HAP-1 (cell line): ENCODE measurements at regions not wholly inside any gene's neighbourhood (a gene's known extent, or its start where the extent isn't known, plus 50 kb on each side); places are given as distances from the start of the nearest gene placed in this dataset.
"Not testable (repeated sequence)": the region's sequence is repeated elsewhere in the genome, so short reads cannot be mapped to it uniquely, and the experiment has no call there.

Experiments used
- DNase-seq, 2 experiments: peaks; one replicate each; pipeline ENCODE4 v3.0.0-alpha.2; 2016 to 2020; ENCODE audit warnings: low spot score in 2 of 2
- H3K27me3 ChIP-seq: fragments of 250-450 bp; sonication (Bioruptor Pico); 2 replicates; pipeline ENCODE4 v1.5.1; 2020; ENCODE audit warnings: low read depth, mild to moderate bottlenecking, moderate library complexity
- H3K36me3 ChIP-seq: fragments of 250-450 bp; sonication (Bioruptor Pico); replicated peaks from 2 replicates; pipeline ENCODE4 v1.5.1; 2020; ENCODE audit warnings: mild to moderate bottlenecking
- H3K4me1 ChIP-seq: fragments of 250-450 bp; sonication (Bioruptor Pico); 2 replicates; pipeline ENCODE4 v1.5.1; 2020; ENCODE audit warnings: mild to moderate bottlenecking
- H3K4me3 ChIP-seq: fragments of 250-450 bp; sonication (Bioruptor Pico); 2 replicates; pipeline ENCODE4 v1.5.1; 2020; ENCODE audit warnings: mild to moderate bottlenecking, moderate library complexity
- H3K9me3 ChIP-seq: fragments of 250-450 bp; sonication (Bioruptor Pico); 2 replicates; pipeline ENCODE4 v1.5.1; 2020; ENCODE audit warnings: mild to moderate bottlenecking, moderate library complexity
- in situ Hi-C: fragments of 300-500 bp; cut with MboI; formaldehyde crosslinking; loops from 3 replicates; pipeline ENCODE4 v1.14.3; 2020; ENCODE audit warnings: low sequenced_read_pairs, inconsistent platforms, mixed read lengths

GRCh38 chr11:34001557-34002064 lies 49.9 kb upstream of the CAPRIN1 start:
- H3K4me1 ChIP-seq = peaks cover 12% of the 10 kb centered on the region
- H3K27me3 ChIP-seq = peaks cover 2% of the 10 kb centered on the region; the same call in 1 of the 2 replicates

GRCh38 chr11:33999393-33999792 lies 52.1 kb upstream of the CAPRIN1 start:
- Histone ChIP-seq H3K27me3 (no peaks in the 10 kb centered on the region), H3K36me3 (no peaks in the 10 kb centered on the region), H3K9me3 (no peaks in the 10 kb centered on the region), H3K4me1 (peaks cover 12% of the 10 kb centered on the region), H3K4me3 (no peak overlapping the region)
- in situ Hi-C loops = loop anchor here (10.0 kb wide), 1 partner anchor 65 kb away; no protein-coding TSS in a partner anchor
- peak in 1 of 2 experiments; percentile 19 for DNase-seq

More at GRCh38 chr11:34001557-34002064, 49.9 kb upstream of the CAPRIN1 start:
- no peaks in the 10 kb centered on the region for H3K36me3 ChIP-seq
- in situ Hi-C loops = no loop called here
- no peak for DNase-seq
- no peak overlapping the region for H3K4me3 ChIP-seq
- H3K9me3 ChIP-seq = no peaks in the 10 kb centered on the region

DNA sequence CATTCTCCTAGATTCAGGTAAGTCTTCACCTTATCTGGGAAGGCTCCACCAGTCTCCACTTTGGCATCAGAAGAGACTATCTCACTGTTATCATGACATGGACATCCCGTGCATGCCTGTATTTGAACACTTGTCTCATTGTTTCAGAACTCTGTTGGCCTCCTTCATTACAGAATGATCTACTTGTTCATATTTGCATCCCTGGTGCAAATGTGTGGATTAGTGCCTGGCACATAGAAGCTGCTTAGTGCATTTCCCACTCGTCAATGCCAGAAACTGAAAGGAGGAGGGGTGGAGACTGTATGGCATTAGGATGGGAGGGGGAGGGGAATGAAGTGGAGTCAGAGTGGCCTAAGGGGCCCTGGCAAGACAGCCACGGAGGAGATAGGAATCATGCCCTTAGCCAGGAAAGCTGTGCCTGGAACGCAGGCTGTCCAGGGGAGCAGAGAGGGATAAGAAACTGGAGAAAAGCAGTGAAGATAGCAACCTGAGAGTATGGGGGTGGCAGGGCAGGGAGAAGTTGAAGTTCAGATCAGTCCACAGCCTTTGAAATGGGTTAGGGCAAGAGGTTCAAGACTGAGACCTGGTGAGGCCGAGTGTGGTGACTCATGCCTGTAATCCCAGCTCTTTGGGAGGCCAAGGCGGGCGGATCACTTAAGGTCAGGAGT lies 53.8 kb upstream of the CAPRIN1 start:
- H3K9me3 ChIP-seq = no peaks in the 10 kb centered on the region
- peaks cover 12% of the 10 kb centered on the region for H3K4me1 ChIP-seq
- in situ Hi-C loops = loop anchor here (10.0 kb wide), 1 partner anchor 63 kb away; no protein-coding TSS in a partner anchor
- H3K4me3 ChIP-seq = no peak overlapping the region
- DNase-seq = no peak
- H3K27me3 ChIP-seq = no peaks in the 10 kb centered on the region
- H3K36me3 ChIP-seq = no peaks in the 10 kb centered on the region

- no peaks in the 10 kb centered on the region for H3K36me3 ChIP-seq
- no peak overlapping the region for H3K4me3 ChIP-seq
- in situ Hi-C loops = loop anchor here (10.0 kb wide), 1 partner anchor 62 kb away; no protein-coding TSS in a partner anchor
- no peaks in the 10 kb centered on the region for H3K27me3 ChIP-seq
- peak; percentile 77 to 85 for DNase-seq
- no peaks in the 10 kb centered on the region for H3K9me3 ChIP-seq
- H3K4me1 ChIP-seq = peaks cover 12% of the 10 kb centered on the region
Measured at GRCh38 chr11:33996498-33997454, 54.8 kb upstream of the CAPRIN1 start.

DNA sequence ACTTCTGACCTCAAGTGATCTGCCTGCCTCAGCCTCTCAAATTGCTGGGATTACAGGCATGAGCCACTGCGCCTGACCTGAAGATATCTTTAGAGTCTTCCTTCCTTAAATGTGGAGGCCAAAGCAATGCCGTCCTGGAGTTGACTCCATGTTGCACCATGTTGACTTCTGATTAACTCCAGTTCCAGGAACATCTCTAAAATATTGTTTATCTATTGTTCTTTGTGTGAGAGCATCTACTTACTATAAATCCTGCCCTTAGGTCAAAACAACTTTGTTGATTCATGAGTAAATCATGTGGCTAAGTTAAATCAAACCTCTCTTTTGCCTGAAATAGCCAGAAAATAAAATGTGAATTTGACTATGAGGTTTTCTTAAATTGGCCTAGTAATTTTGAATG lies 56.6 kb upstream of the CAPRIN1 start:
- H3K36me3 ChIP-seq = no peaks in the 10 kb centered on the region
- no peak for DNase-seq
- no peak overlapping the region for H3K4me3 ChIP-seq
- H3K9me3 ChIP-seq = no peaks in the 10 kb centered on the region
- in situ Hi-C loops = loop anchor here (10.0 kb wide), 1 partner anchor 60 kb away; no protein-coding TSS in a partner anchor
- no peaks in the 10 kb centered on the region for H3K27me3 ChIP-seq
- peaks cover 11% of the 10 kb centered on the region for H3K4me1 ChIP-seq

GRCh38 chr11:33991136-33991535 lies 60.4 kb upstream of the CAPRIN1 start:
- not testable (repeated sequence) for H3K27me3 ChIP-seq, H3K9me3 ChIP-seq, H3K4me1 ChIP-seq, DNase-seq, H3K36me3 ChIP-seq, H3K4me3 ChIP-seq
- in situ Hi-C loops = loop anchor here (10.0 kb wide), 1 partner anchor 56 kb away; no protein-coding TSS in a partner anchor

GRCh38 chr11:33990131-33990530 lies 61.4 kb upstream of the CAPRIN1 start:
- not testable (repeated sequence) for H3K27me3 ChIP-seq, H3K4me3 ChIP-seq, H3K36me3 ChIP-seq, DNase-seq, H3K4me1 ChIP-seq, H3K9me3 ChIP-seq
- in situ Hi-C loops = loop anchor here (10.0 kb wide), 1 partner anchor 55 kb away; no protein-coding TSS in a partner anchor

DNA sequence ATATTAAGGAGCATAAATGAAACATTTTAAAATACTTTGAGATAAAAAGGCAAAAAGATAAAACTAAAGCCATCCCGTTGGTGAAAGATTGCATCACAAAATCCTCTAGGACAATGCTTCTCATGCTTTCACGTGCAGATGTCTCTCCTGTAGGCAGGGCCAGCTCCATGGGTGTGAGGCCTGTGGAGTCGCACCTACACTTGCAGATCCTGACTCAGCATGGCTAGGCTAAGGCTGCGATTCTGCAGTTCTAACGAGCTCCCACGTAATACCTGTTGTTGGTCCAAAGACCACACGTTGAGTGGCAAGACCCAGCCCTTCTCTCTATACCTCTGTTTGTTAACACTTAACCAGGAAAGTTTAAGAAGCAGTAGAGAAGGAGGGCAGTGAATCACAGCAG lies 62.1 kb upstream of the CAPRIN1 start:
- H3K36me3 ChIP-seq = no peaks in the 10 kb centered on the region
- H3K9me3 ChIP-seq = no peaks in the 10 kb centered on the region
- no peak overlapping the region for H3K4me3 ChIP-seq
- no peaks in the 10 kb centered on the region for H3K4me1 ChIP-seq
- in situ Hi-C loops = loop anchor here (10.0 kb wide), 1 partner anchor 135 kb away; no protein-coding TSS in a partner anchor
- no peak for DNase-seq
- H3K27me3 ChIP-seq = no peaks in the 10 kb centered on the region

DNA sequence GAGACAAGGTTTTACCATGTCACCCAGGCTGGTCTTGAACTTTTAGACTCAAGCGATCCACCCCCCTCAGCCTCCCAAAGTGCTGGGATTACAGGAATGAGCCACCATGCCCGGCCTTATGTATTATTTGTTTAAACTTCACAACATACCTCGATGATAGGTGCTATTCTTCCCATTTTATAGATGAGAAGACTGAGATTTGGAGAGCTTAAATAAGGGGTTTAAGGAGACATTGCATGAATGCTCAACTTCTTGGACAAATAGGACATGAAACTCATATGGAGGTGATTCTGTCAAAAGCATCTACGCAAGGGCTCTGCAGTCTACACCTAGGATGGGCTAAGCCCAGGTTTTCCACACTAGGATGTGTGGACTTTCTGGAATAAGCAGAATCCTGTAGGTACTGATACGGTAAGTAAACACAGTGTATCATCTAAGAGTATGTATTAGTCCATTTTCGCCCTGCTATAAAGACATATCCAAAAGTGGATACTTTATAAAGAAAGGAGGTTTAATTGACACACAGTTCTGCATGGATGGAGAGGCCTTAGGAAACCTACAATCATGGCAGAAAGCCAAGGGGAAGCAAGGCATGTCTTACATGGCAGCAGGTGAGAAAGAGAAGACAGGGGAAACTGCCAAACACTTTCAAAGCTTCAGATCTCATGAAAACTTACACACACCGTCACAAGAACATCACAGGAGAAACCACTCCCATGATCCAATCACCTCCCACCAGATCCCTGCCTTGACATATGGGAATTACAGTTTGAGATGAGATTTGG lies 62.8 kb upstream of the CAPRIN1 start:
- in situ Hi-C loops = loop anchor here (10.0 kb wide), 1 partner anchor 134 kb away; no protein-coding TSS in a partner anchor

GRCh38 chr11:33987975-33988580 lies 63.5 kb upstream of the CAPRIN1 start:
- no peaks in the 10 kb centered on the region for H3K36me3 ChIP-seq
- H3K9me3 ChIP-seq = no peaks in the 10 kb centered on the region
- DNase-seq = peak; percentile 74 to 88
- H3K4me3 ChIP-seq = no peak overlapping the region
- H3K4me1 ChIP-seq = no peaks in the 10 kb centered on the region
- in situ Hi-C loops = loop anchor here (10.0 kb wide), 1 partner anchor 133 kb away; no protein-coding TSS in a partner anchor
- no peaks in the 10 kb centered on the region for H3K27me3 ChIP-seq

More for the DNA sequence above, 62.8 kb upstream of the CAPRIN1 start:
- no peak for DNase-seq
- Histone ChIP-seq H3K4me1 (no peaks in the 10 kb centered on the region), H3K9me3 (no peaks in the 10 kb centered on the region), H3K36me3 (no peaks in the 10 kb centered on the region), H3K4me3 (no peak overlapping the region), H3K27me3 (no peaks in the 10 kb centered on the region)

- H3K36me3 ChIP-seq = no peaks in the 10 kb centered on the region
- in situ Hi-C loops = loop anchor here (10.0 kb wide), 1 partner anchor 133 kb away; no protein-coding TSS in a partner anchor
- no peak overlapping the region for H3K4me3 ChIP-seq
- no peaks in the 10 kb centered on the region for H3K4me1 ChIP-seq
- H3K9me3 ChIP-seq = no peaks in the 10 kb centered on the region
- no peak for DNase-seq
- H3K27me3 ChIP-seq = no peaks in the 10 kb centered on the region
Measured at GRCh38 chr11:33987545-33987944, 64.0 kb upstream of the CAPRIN1 start.

DNA sequence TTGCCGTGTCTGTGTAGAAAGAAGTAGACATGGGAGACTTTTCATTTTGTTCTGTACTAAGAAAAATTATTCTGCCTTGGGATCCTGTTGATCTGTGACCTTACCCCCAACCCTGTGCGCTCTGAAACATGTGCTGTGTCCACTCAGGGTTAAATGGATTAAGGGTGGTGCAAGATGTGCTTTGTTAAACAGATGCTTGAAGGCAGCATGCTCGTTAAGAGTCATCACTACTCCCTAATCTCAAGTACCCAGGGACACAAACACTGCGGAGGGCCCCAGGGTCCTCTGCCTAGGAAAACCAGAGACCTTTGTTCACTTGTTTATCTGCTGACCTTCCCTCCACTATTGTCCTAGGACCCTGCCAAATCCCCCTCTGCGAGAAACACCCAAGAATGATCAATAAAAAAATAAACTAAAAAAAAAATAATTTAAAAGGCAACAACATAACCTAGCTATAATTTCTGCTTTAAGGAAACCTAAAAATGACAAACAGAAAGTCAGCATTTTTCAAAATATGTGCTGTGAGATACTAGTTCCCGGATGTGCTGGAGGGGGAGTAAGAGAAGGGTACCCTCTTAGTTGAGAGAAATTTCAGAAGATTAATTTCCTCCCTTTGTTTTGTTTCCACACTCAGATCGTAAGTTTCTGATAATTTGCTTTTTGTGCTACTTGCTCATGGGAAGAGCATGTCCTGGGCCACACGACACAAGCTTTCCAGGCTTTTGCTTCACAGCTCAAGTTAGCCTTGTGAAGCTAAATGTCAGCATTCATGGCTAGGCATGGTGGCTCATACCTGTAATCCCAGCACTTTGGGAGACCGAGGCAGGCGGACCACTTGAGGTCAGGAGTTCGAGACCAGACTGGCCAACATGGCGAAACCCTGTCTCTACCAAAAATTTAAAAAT lies 64.7 kb upstream of the CAPRIN1 start:
- in situ Hi-C loops = loop anchor here (10.0 kb wide), 1 partner anchor 132 kb away; no protein-coding TSS in a partner anchor
- DNase-seq, H3K4me1 ChIP-seq: not testable (repeated sequence)

More for the DNA sequence above, 64.7 kb upstream of the CAPRIN1 start:
- not testable (repeated sequence) for H3K36me3 ChIP-seq, H3K9me3 ChIP-seq, H3K4me3 ChIP-seq, H3K27me3 ChIP-seq
